H9 (cell line): ENCODE measurements at regions not wholly inside any gene's neighbourhood (a gene's known extent, or its start where the extent isn't known, plus 50 kb on each side); places are given as distances from the start of the nearest gene placed in this dataset.
A peak's percentile ranks its signal among the peaks of the same experiment; 100 is the strongest.

Experiments used
- DNase-seq: peaks from one replicate; pipeline ENCODE4 v3.0.0-alpha.2; 2017
- H2AFZ ChIP-seq: one replicate; pipeline ENCODE4 v1.6.1; 2013; ENCODE audit warnings: mild to moderate bottlenecking, low read length, control low read depth, moderate library complexity
- H2AK5ac ChIP-seq: 2 replicates; pipeline ENCODE4 v1.6.1; 2013; ENCODE audit warnings: low read length, control low read depth, mixed read lengths; ENCODE audit not compliant: insufficient read length
- H2BK120ac ChIP-seq: one replicate; pipeline ENCODE4 v1.6.1; 2013; ENCODE audit warnings: low read depth, mild to moderate bottlenecking, low read length, control low read depth, inconsistent platforms; ENCODE audit not compliant: poor library complexity, severe bottlenecking
- H2BK12ac ChIP-seq: 2 replicates; pipeline ENCODE4 v1.6.1; 2013; ENCODE audit warnings: low read length, control low read depth, mixed read lengths, low read depth; ENCODE audit not compliant: insufficient read length
- H2BK15ac ChIP-seq: 2 replicates; pipeline ENCODE4 v1.6.1; 2013; ENCODE audit warnings: low read depth, low read length, control low read depth
- H2BK20ac ChIP-seq: one replicate; pipeline ENCODE4 v1.6.1; 2013; ENCODE audit warnings: low read depth, mild to moderate bottlenecking, low read length, control low read depth, inconsistent platforms; ENCODE audit not compliant: poor library complexity, severe bottlenecking
- H2BK5ac ChIP-seq: 2 replicates; pipeline ENCODE4 v1.6.1; 2013; ENCODE audit warnings: low read length, control low read depth, mixed read lengths; ENCODE audit not compliant: insufficient read length
- H3K14ac ChIP-seq: 2 replicates; pipeline ENCODE4 v1.6.1; 2013; ENCODE audit warnings: low read length, control low read depth; ENCODE audit not compliant: insufficient read depth
- H3K18ac ChIP-seq: 2 replicates; pipeline ENCODE4 v1.6.1; 2013; ENCODE audit warnings: low read depth, mild to moderate bottlenecking, mixed read lengths, low read length, control low read depth; ENCODE audit not compliant: insufficient read length
- H3K23ac ChIP-seq: 2 replicates; pipeline ENCODE4 v1.6.1; 2013; ENCODE audit warnings: low read length, control low read depth, mixed read lengths, low read depth; ENCODE audit not compliant: insufficient read length
- H3K23me2 ChIP-seq: 2 replicates; pipeline ENCODE4 v1.6.1; 2013; ENCODE audit warnings: low read depth, mild to moderate bottlenecking, mixed read lengths, low read length, control low read depth; ENCODE audit not compliant: insufficient read length, poor library complexity, severe bottlenecking
- H3K27ac ChIP-seq: 2 replicates; pipeline ENCODE4 v1.5.1; 2013; ENCODE audit warnings: low read length, control low read depth, mixed read lengths, low read depth; ENCODE audit not compliant: insufficient read length
- H3K27me3 ChIP-seq: 2 replicates; pipeline ENCODE4 v1.6.1; 2013; ENCODE audit warnings: low read length, control low read depth, inconsistent platforms; ENCODE audit not compliant: insufficient read depth
- H3K4ac ChIP-seq: 2 replicates; pipeline ENCODE4 v1.6.1; 2013; ENCODE audit warnings: low read depth, mild to moderate bottlenecking, control low read depth, inconsistent platforms, low read length, moderate library complexity
- H3K4me1 ChIP-seq: 2 replicates; pipeline ENCODE4 v1.6.1; 2013; ENCODE audit warnings: low read length, control low read depth, inconsistent platforms; ENCODE audit not compliant: insufficient read depth
- H3K4me2 ChIP-seq: 2 replicates; pipeline ENCODE4 v1.6.1; 2013; ENCODE audit warnings: low read length, control low read depth, mixed read lengths; ENCODE audit not compliant: insufficient read length, insufficient read depth
- H3K56ac ChIP-seq: 2 replicates; pipeline ENCODE4 v1.6.1; 2013; ENCODE audit warnings: low read depth, mild to moderate bottlenecking, mixed read lengths, low read length, control low read depth; ENCODE audit not compliant: insufficient read length
- H3K79me1 ChIP-seq: 2 replicates; pipeline ENCODE4 v1.6.1; 2013; ENCODE audit warnings: low read depth, mild to moderate bottlenecking, moderate library complexity, low read length, control low read depth, inconsistent platforms; ENCODE audit not compliant: insufficient read depth, poor library complexity, severe bottlenecking
- H3K79me2 ChIP-seq: 2 replicates; pipeline ENCODE4 v1.6.1; 2013; ENCODE audit warnings: low read length, control low read depth, inconsistent platforms; ENCODE audit not compliant: insufficient read depth
- H3K9ac ChIP-seq: 2 replicates; pipeline ENCODE4 v1.6.1; 2013; ENCODE audit warnings: low read length, control low read depth, mixed read lengths; ENCODE audit not compliant: insufficient read length; ENCODE audit errors: extremely low read depth
- H3K9me3 ChIP-seq: one replicate; pipeline ENCODE4 v1.6.1; 2013; ENCODE audit warnings: low read depth, low read length, inconsistent platforms; ENCODE audit not compliant: control insufficient read depth
- H3T11ph ChIP-seq: one replicate; pipeline ENCODE4 v1.6.1; 2013; ENCODE audit warnings: mild to moderate bottlenecking, low read length, control low read depth, inconsistent platforms
- H4K20me1 ChIP-seq: one replicate; pipeline ENCODE4 v1.6.1; 2013; ENCODE audit not compliant: control insufficient read depth, insufficient read length, insufficient read depth
- H4K5ac ChIP-seq: 2 replicates; pipeline ENCODE4 v1.6.1; 2013; ENCODE audit warnings: low read depth, mild to moderate bottlenecking, mixed read lengths, low read length, control low read depth; ENCODE audit not compliant: insufficient read length
- H4K8ac ChIP-seq: replicated peaks from 2 replicates; pipeline ENCODE4 v1.6.1; 2013; ENCODE audit warnings: low read length, control low read depth, mixed read lengths, low read depth; ENCODE audit not compliant: insufficient read length
- H4K91ac ChIP-seq: 2 replicates; pipeline ENCODE4 v1.6.1; 2013; ENCODE audit warnings: low read depth, mild to moderate bottlenecking, moderate library complexity, mixed read lengths, low read length, control low read depth; ENCODE audit not compliant: insufficient read length
- H3K27ac Mint-ChIP-seq, 3 experiments: 2 replicates in 2 of 3; 3 replicates in 1 of 3; pipeline ENCODE4 v1.8.0; 2020 to 2021; ENCODE audit warnings: mixed read lengths in 3 of 3, mild to moderate bottlenecking in 1 of 3, moderate library complexity in 1 of 3
- H3K27me3 Mint-ChIP-seq: 2 replicates; pipeline ENCODE4 v1.8.0; 2021; ENCODE audit warnings: low read depth, mild to moderate bottlenecking, moderate library complexity, mixed read lengths
- H3K36me3 Mint-ChIP-seq, 3 experiments: 2 replicates in 2 of 3; 3 replicates in 1 of 3; pipeline ENCODE4 v1.8.0; 2020 to 2021; ENCODE audit warnings: low read depth in 3 of 3, mixed read lengths in 3 of 3; ENCODE audit not compliant: insufficient read depth in 1 of 3
- H3K4me1 Mint-ChIP-seq, 2 experiments: 2 replicates each; pipeline ENCODE4 v1.8.0; 2020; ENCODE audit warnings: mixed read lengths in 2 of 2
- H3K4me3 Mint-ChIP-seq, 2 experiments: 2 replicates in 1 of 2; 3 replicates in 1 of 2; pipeline ENCODE4 v1.8.0; 2020 to 2021; ENCODE audit warnings: mild to moderate bottlenecking in 2 of 2, mixed read lengths in 2 of 2, moderate library complexity in 1 of 2
- H3K9me3 Mint-ChIP-seq, 2 experiments: 2 replicates in 1 of 2; 3 replicates in 1 of 2; pipeline ENCODE4 v1.8.0; 2020; ENCODE audit warnings: mild to moderate bottlenecking in 2 of 2, mixed read lengths in 2 of 2, moderate library complexity in 1 of 2
- CTCF ChIP-seq: fragments of 200-600 bp; sonication (generic); conservative IDR thresholded peaks from 3 replicates; pipeline ENCODE4 v1.8.0; 2021; ENCODE audit warnings: antibody characterized with exemption, mild to moderate bottlenecking
- WGBS: extraction: QIAGEN DNeasy Blood & Tissue Kit; methylation state at CpG from one replicate; pipeline ENCODE4 v1.1.7; 2013; ENCODE audit warnings: missing lambda C conversion rate, low lambda C conversion rate, mixed read lengths; ENCODE audit not compliant: insufficient read length; ENCODE audit errors: extremely low coverage; 5-methylcytosine and 5-hydroxymethylcytosine counted together

GRCh38 chr15:66647358-66647757 lies 54.7 kb upstream of the SMAD6 start:
- no CpG with 5 or more reads among the region's 16 CpGs for WGBS
- no peaks in the 10 kb centered on the region for H3K4me1 ChIP-seq
- H2AFZ ChIP-seq: no peak overlapping the region
- no peaks in the 10 kb centered on the region for H3K9me3 Mint-ChIP-seq
- H3K27ac ChIP-seq: no peak overlapping the region
- H4K8ac ChIP-seq: no peak overlapping the region
- DNase-seq: no peak
- H3K4me1 Mint-ChIP-seq: peaks cover 19 to 36% of the 10 kb centered on the region in 2 experiments
- no peak overlapping the region for H3K18ac ChIP-seq
- H3K14ac ChIP-seq: 0 out of 2 replicates have a peak overlapping the region, but pooled peaks have one; percentile 31
- no peak overlapping the region for H2BK15ac ChIP-seq
- no peak overlapping the region for H2BK20ac ChIP-seq
- TF ChIP-seq CTCF: no peak
- peaks cover 5% of the 10 kb centered on the region for H3K27me3 Mint-ChIP-seq
- no peak overlapping the region for H3T11ph ChIP-seq
- H3K23ac ChIP-seq: no peak overlapping the region
- no peaks in the 10 kb centered on the region for H3K23me2 ChIP-seq
- H4K91ac ChIP-seq: no peak overlapping the region
- H3K36me3 Mint-ChIP-seq: no peaks in the 10 kb centered on the region
- no peak overlapping the region for H2BK120ac ChIP-seq
- no peaks in the 10 kb centered on the region for H3K79me1 ChIP-seq
- H2BK12ac ChIP-seq: no peak overlapping the region
- no peak overlapping the region for H3K27ac Mint-ChIP-seq
- no peak overlapping the region for H3K56ac ChIP-seq
- H3K4me2 ChIP-seq: no peak overlapping the region
- H3K4me3 Mint-ChIP-seq: no peak overlapping the region
- no peaks in the 10 kb centered on the region for H3K9me3 ChIP-seq
- no peak overlapping the region for H3K4ac ChIP-seq
- H3K27me3 ChIP-seq: no peaks in the 10 kb centered on the region
- no peak overlapping the region for H3K9ac ChIP-seq
- no peak overlapping the region for H2AK5ac ChIP-seq
- H4K20me1 ChIP-seq: no peaks in the 10 kb centered on the region
- no peak overlapping the region for H4K5ac ChIP-seq
- H3K79me2 ChIP-seq: no peaks in the 10 kb centered on the region
- no peak overlapping the region for H2BK5ac ChIP-seq
